H1 (cell line): ENCODE measurements at regions not wholly inside any gene's neighbourhood (a gene's known extent, or its start where the extent isn't known, plus 50 kb on each side); places are given as distances from the start of the nearest gene placed in this dataset.

Experiments
- CTCF ChIA-PET: fragments of 300-600 bp; sonication (Branson Sonifier 250); formaldehyde crosslinking; loops from one replicate; lab custom pipeline; 2021; ENCODE audit not compliant: partially characterized antibody; lab: Charles Lee
- POLR2A ChIA-PET: fragments of 300-600 bp; sonication (Branson Sonifier 250); formaldehyde crosslinking; loops from one replicate; lab custom pipeline; 2021; ENCODE audit warnings: inconsistent platforms; ENCODE audit not compliant: partially characterized antibody; lab: Charles Lee
- DNase-seq, 2 experiments: peaks; one replicate each; pipeline versions ENCODE4 v3.0.0 to v3.0.0-alpha.2; 2010 to 2022; ENCODE audit warnings: low spot score in 2 of 2, low read depth in 1 of 2, mixed read lengths in 1 of 2
- FAIRE-seq: peaks from 2 replicates; lab custom pipeline; 2011; peaks lifted over from hg19 to GRCh38; lab: Jason Lieb, UNC
- H2AFZ ChIP-seq: 2 replicates; pipeline ENCODE4 v1.8.1; 2012; ENCODE audit warnings: low read length, inconsistent platforms
- H2AK5ac ChIP-seq: 2 replicates; pipeline ENCODE4 v1.6.1; 2013; ENCODE audit warnings: low read depth, low read length
- H2BK120ac ChIP-seq: replicated peaks from 2 replicates; pipeline ENCODE3; 2013; ENCODE audit warnings: low read depth, low read length, inconsistent platforms
- H2BK12ac ChIP-seq: 2 replicates; pipeline ENCODE4 v1.6.1; 2013; ENCODE audit warnings: low read depth, low read length
- H2BK15ac ChIP-seq: 2 replicates; pipeline ENCODE4 v1.6.1; 2013; ENCODE audit warnings: low read length
- H2BK20ac ChIP-seq: 2 replicates; pipeline ENCODE4 v1.6.1; 2013; ENCODE audit warnings: low read length
- H2BK5ac ChIP-seq: 2 replicates; pipeline ENCODE4 v1.6.1; 2013; ENCODE audit warnings: low read depth, low read length
- H3K14ac ChIP-seq: 2 replicates; pipeline ENCODE4 v1.6.1; 2013; ENCODE audit warnings: inconsistent platforms; ENCODE audit not compliant: insufficient read length
- H3K18ac ChIP-seq: 2 replicates; pipeline ENCODE4 v1.6.1; 2013; ENCODE audit warnings: low read length; ENCODE audit errors: extremely low read depth
- H3K23ac ChIP-seq: 2 replicates; pipeline ENCODE4 v1.6.1; 2013; ENCODE audit warnings: inconsistent platforms; ENCODE audit not compliant: insufficient read length
- H3K23me2 ChIP-seq: 2 replicates; pipeline ENCODE4 v1.6.1; 2013; ENCODE audit warnings: low read depth, low read length
- H3K27ac ChIP-seq: 2 replicates; pipeline ENCODE4 v1.6.1; 2011; ENCODE audit warnings: low read depth, low read length, inconsistent platforms
- H3K27me3 ChIP-seq, 4 experiments: replicated peaks in 1 of 4; 1 replicate in 1 of 4; 2 replicates in 3 of 4; pipeline versions ENCODE4 v1.6.1 to v1.8.1; 2011 to 2013; ENCODE audit warnings: low read length in 3 of 4, mild to moderate bottlenecking in 3 of 4, inconsistent platforms in 2 of 4, mixed read lengths in 2 of 4, moderate library complexity in 1 of 4; ENCODE audit not compliant: control insufficient read depth in 3 of 4, insufficient read depth in 3 of 4; ENCODE audit errors: extremely low read depth in 1 of 4
- H3K36me3 ChIP-seq, 4 experiments: 2 replicates each; pipeline versions ENCODE4 v1.6.1 to v1.8.1; 2011 to 2013; ENCODE audit warnings: mild to moderate bottlenecking in 4 of 4, low read length in 3 of 4, moderate library complexity in 2 of 4, control low read depth in 1 of 4, inconsistent platforms in 1 of 4; ENCODE audit not compliant: insufficient read depth in 4 of 4, control insufficient read depth in 2 of 4
- H3K4ac ChIP-seq: replicated peaks from 2 replicates; pipeline ENCODE3; 2013; ENCODE audit warnings: low read length, low read depth, mixed read lengths, inconsistent platforms; ENCODE audit not compliant: insufficient read length
- H3K4me1 ChIP-seq, 4 experiments: replicated peaks in 1 of 4; 1 replicate in 1 of 4; 2 replicates in 3 of 4; pipeline versions ENCODE4 v1.6.1 to v1.8.1; 2011 to 2013; ENCODE audit warnings: low read length in 3 of 4, inconsistent platforms in 2 of 4, mixed read lengths in 1 of 4; ENCODE audit not compliant: insufficient read depth in 4 of 4, control insufficient read depth in 3 of 4
- H3K4me2 ChIP-seq, 2 experiments: 2 replicates each; pipeline versions ENCODE4 v1.6.1 to v1.8.1; 2011 to 2013; ENCODE audit warnings: low read depth in 2 of 2, low read length in 2 of 2, control low read depth in 1 of 2, inconsistent platforms in 1 of 2, mild to moderate bottlenecking in 1 of 2; ENCODE audit not compliant: insufficient read depth in 1 of 2
- H3K4me3 ChIP-seq, 4 experiments: fragments of 200-600, 300-600 bp in 1 of 4; sonication (generic), shearing (Covaris generic), sonication (Bioruptor Twin) in 1 of 4; 2 replicates each; pipeline versions ENCODE4 v1.5.1 to v1.8.1; 2011 to 2016; ENCODE audit warnings: low read length in 4 of 4, low read depth in 3 of 4, control low read depth in 2 of 4, inconsistent platforms in 2 of 4, mild to moderate bottlenecking in 2 of 4, mixed read lengths in 1 of 4, moderate library complexity in 1 of 4; ENCODE audit not compliant: insufficient read depth in 2 of 4; ENCODE audit errors: extremely low read depth in 1 of 4
- H3K56ac ChIP-seq: replicated peaks from 2 replicates; pipeline ENCODE3; 2013; ENCODE audit warnings: low read depth, mild to moderate bottlenecking, mixed read lengths, low read length, inconsistent platforms; ENCODE audit not compliant: insufficient read length
- H3K79me1 ChIP-seq: 2 replicates; pipeline ENCODE4 v1.6.1; 2013; ENCODE audit warnings: low read depth, low read length, control low read depth
- H3K79me2 ChIP-seq, 2 experiments: 2 replicates each; pipeline versions ENCODE4 v1.6.1 to v1.8.1; 2012 to 2013; ENCODE audit warnings: low read length in 2 of 2, mild to moderate bottlenecking in 2 of 2, inconsistent platforms in 1 of 2; ENCODE audit not compliant: insufficient read depth in 2 of 2, control insufficient read depth in 1 of 2
- H3K9ac ChIP-seq, 4 experiments: replicated peaks in 1 of 4; 1 replicate in 1 of 4; 2 replicates in 3 of 4; pipeline versions ENCODE4 v1.6.1 to v1.8.1; 2011 to 2013; ENCODE audit warnings: low read depth in 3 of 4, low read length in 3 of 4, control low read depth in 2 of 4, mild to moderate bottlenecking in 2 of 4, moderate library complexity in 2 of 4, inconsistent platforms in 1 of 4; ENCODE audit errors: extremely low read depth in 1 of 4
- H3K9me3 ChIP-seq, 2 experiments: 2 replicates each; pipeline versions ENCODE4 v1.6.1 to v1.8.1; 2012 to 2013; ENCODE audit warnings: mild to moderate bottlenecking in 2 of 2, moderate library complexity in 2 of 2, control low read depth in 1 of 2, inconsistent platforms in 1 of 2, low read depth in 1 of 2, low read length in 1 of 2, mixed read lengths in 1 of 2; ENCODE audit not compliant: insufficient read depth in 2 of 2
- H4K20me1 ChIP-seq, 2 experiments: replicated peaks in 1 of 2; 2 replicates each; pipeline versions ENCODE3 to v1.8.1; 2011 to 2013; ENCODE audit warnings: inconsistent platforms in 2 of 2, low read length in 2 of 2, mild to moderate bottlenecking in 1 of 2; ENCODE audit not compliant: insufficient read depth in 2 of 2, control insufficient read depth in 1 of 2
- H4K5ac ChIP-seq: 2 replicates; pipeline ENCODE4 v1.6.1; 2013; ENCODE audit warnings: low read length, low read depth, mixed read lengths, inconsistent platforms; ENCODE audit not compliant: insufficient read length
- H4K8ac ChIP-seq: 2 replicates; pipeline ENCODE4 v1.8.0; 2013; ENCODE audit warnings: mild to moderate bottlenecking, moderate library complexity, low read length, inconsistent platforms; ENCODE audit not compliant: insufficient read depth; ENCODE audit errors: extremely low read depth
- H4K91ac ChIP-seq: replicated peaks from 2 replicates; pipeline ENCODE3; 2013; ENCODE audit warnings: low read length, mixed read lengths, inconsistent platforms; ENCODE audit not compliant: insufficient read length
- BCL11A ChIP-seq, 2 experiments: IDR thresholded peaks; one replicate each; pipeline ENCODE4 v1.6.1; 2011; ENCODE audit warnings: low read depth in 2 of 2, low read length in 2 of 2, mild to moderate bottlenecking in 2 of 2
- MAFK ChIP-seq: IDR thresholded peaks from 2 replicates; pipeline ENCODE4 v1.6.1; 2012; ENCODE audit warnings: low read depth, mild to moderate bottlenecking, improper control_type of control experiment, low read length
- TEAD4 ChIP-seq: IDR thresholded peaks from 2 replicates; pipeline ENCODE4 v1.6.1; 2012; ENCODE audit warnings: low read depth, low read length, inconsistent platforms, mixed read lengths
- WGBS, 2 experiments: shearing (Covaris generic) in 1 of 2; methylation state at CpG; one replicate each; pipeline versions ENCODE4 v1.1.6 to v1.1.7; 2013 to 2015; ENCODE audit warnings: low lambda C conversion rate in 2 of 2, mixed read lengths in 2 of 2, inconsistent platforms in 1 of 2, low coverage in 1 of 2, missing lambda C conversion rate in 1 of 2; ENCODE audit not compliant: insufficient replicate concordance in 2 of 2, insufficient coverage in 1 of 2, insufficient read length in 1 of 2; ENCODE audit errors: extremely low coverage in 1 of 2, missing lambda C conversion rate in 1 of 2; 5-methylcytosine and 5-hydroxymethylcytosine counted together

- H3K4me1 ChIP-seq = peaks cover 0 to 4% (median 0%) of the 10 kb centered on the region in 4 experiments; a peak in 3 of 7 replicates
- H3K27me3 ChIP-seq = no peaks in the 10 kb centered on the region
- no peak overlapping the region for H4K5ac ChIP-seq
- H2BK120ac ChIP-seq = no peak overlapping the region
- H3K79me2 ChIP-seq = no peaks in the 10 kb centered on the region
- H4K20me1 ChIP-seq = no peaks in the 10 kb centered on the region
- H3K79me1 ChIP-seq = no peaks in the 10 kb centered on the region
- H2BK5ac ChIP-seq = no peak overlapping the region
- H2AFZ ChIP-seq = no peak overlapping the region
- H4K91ac ChIP-seq = no peak overlapping the region
- no peak overlapping the region for H3K4me2 ChIP-seq
- ChIA-PET CTCF (interaction anchor here (0.6 to 8.2 kb wide), 5 partner anchors 18 to 399 kb away, joined by 3 to 73 read pairs (median 4); no protein-coding TSS in a partner anchor), POLR2A (interaction anchor here (2.3 kb wide), 1 partner anchor 9 kb away, joined by 13 read pairs; no protein-coding TSS in a partner anchor)
- H4K8ac ChIP-seq = no peak overlapping the region
- no peaks in the 10 kb centered on the region for H3K23me2 ChIP-seq
- no peak for FAIRE-seq
- H3K36me3 ChIP-seq = no peaks in the 10 kb centered on the region
- no peak overlapping the region for H3K9ac ChIP-seq
- no peak overlapping the region for H3K27ac ChIP-seq
- DNase-seq = no peak
- H3K23ac ChIP-seq = no peak overlapping the region
- no peak overlapping the region for H2BK12ac ChIP-seq
- no peak overlapping the region for H3K14ac ChIP-seq
- no peak overlapping the region for H2BK20ac ChIP-seq
- no peak overlapping the region for H3K56ac ChIP-seq
- TF ChIP-seq MAFK = no peak
- 0 out of 2 replicates have a peak, but pooled peaks have one; percentile 5 for TF ChIP-seq TEAD4
- no peak for TF ChIP-seq BCL11A (IDR thresholded peaks at IDR 0.05; ENCODE audit: low read depth in 2 of 2, low read length in 2 of 2)
- no peak overlapping the region for H2BK15ac ChIP-seq
- no peak overlapping the region for H2AK5ac ChIP-seq
- 80% methylated on average over 10 of the region's 10 CpGs; no CpG with 5 or more reads in 1 of the 2 experiments for WGBS, 2 experiments
- no peaks in the 10 kb centered on the region for H3K9me3 ChIP-seq
- H3K18ac ChIP-seq = no peak overlapping the region
- no peak overlapping the region for H3K4me3 ChIP-seq
- no peak overlapping the region for H3K4ac ChIP-seq
Observed at GRCh38 chr2:43110442-43110871, 115.9 kb downstream of the ZFP36L2 start.
